PC-9 (cell line): ENCODE measurements at regions not wholly inside any gene's neighbourhood (a gene's known extent, or its start where the extent isn't known, plus 50 kb on each side); places are given as distances from the start of the nearest gene placed in this dataset.

Source experiments
- BruUV-seq: library from RNA; stranded (reverse); fragments of 400-500 nt; replicated peaks from 2 replicates; lab custom pipeline; 2021; lab: Mats Ljungman, UMichigan
- CTCF ChIA-PET: fragments of 300-600 bp; sonication (Branson Sonifier 250); formaldehyde crosslinking; loops from one replicate; lab custom pipeline; 2022; ENCODE audit warnings: antibody characterized with exemption; lab: Charles Lee
- POLR2A ChIA-PET: fragments of 300-600 bp; sonication (Branson Sonifier 250); formaldehyde crosslinking; loops from one replicate; lab custom pipeline; 2022; ENCODE audit warnings: antibody characterized with exemption; ENCODE audit not compliant: unreplicated experiment; lab: Charles Lee
- DNase-seq, 2 experiments: peaks; one replicate each; pipeline versions ENCODE4 v3.0.0 to v3.0.0-alpha.2; 2015 to 2022; ENCODE audit warnings: mixed read lengths in 1 of 2
- H2AFZ ChIP-seq: fragments of 200-600 bp; sonication (generic); 2 replicates; pipeline ENCODE4 v1.8.1; 2017; ENCODE audit warnings: antibody characterized with exemption
- H3F3A ChIP-seq: fragments of 200-600 bp; sonication (generic); 2 replicates; pipeline ENCODE4 v1.8.1; 2017; ENCODE audit warnings: antibody characterized with exemption, mild to moderate bottlenecking, low read depth; ENCODE audit not compliant: insufficient read depth
- H3K27ac ChIP-seq: fragments of 200-600 bp; sonication (generic); 2 replicates; pipeline ENCODE4 v1.6.1; 2016; ENCODE audit warnings: mixed run types
- H3K27me3 ChIP-seq: fragments of 200-600 bp; sonication (generic); 2 replicates; pipeline ENCODE4 v1.6.1; 2016; ENCODE audit warnings: low read depth, mixed run types; ENCODE audit not compliant: insufficient read depth
- H3K36me3 ChIP-seq: fragments of 200-600 bp; sonication (generic); 2 replicates; pipeline ENCODE4 v1.6.1; 2016; ENCODE audit warnings: low read depth, mixed run types
- H3K4me1 ChIP-seq: fragments of 200-600 bp; sonication (generic); replicated peaks from 2 replicates; pipeline ENCODE4 v1.6.1; 2016; ENCODE audit warnings: mixed run types; ENCODE audit not compliant: insufficient read depth
- H3K4me2 ChIP-seq: fragments of 200-600 bp; sonication (generic); 2 replicates; pipeline ENCODE4 v1.6.1; 2017; ENCODE audit warnings: mixed run types
- H3K4me3 ChIP-seq: fragments of 200-600 bp; sonication (generic); 2 replicates; pipeline ENCODE4 v1.6.1; 2016; ENCODE audit warnings: mixed run types
- H3K79me2 ChIP-seq: fragments of 200-600 bp; sonication (generic); 2 replicates; pipeline ENCODE4 v1.6.1; 2017; ENCODE audit warnings: low read depth, mixed run types
- H3K9me2 ChIP-seq: fragments of 200-600 bp; sonication (generic); 2 replicates; pipeline ENCODE4 v1.8.1; 2017; ENCODE audit warnings: mild to moderate bottlenecking; ENCODE audit not compliant: insufficient read depth
- H3K9me3 ChIP-seq: fragments of 200-600 bp; sonication (generic); 2 replicates; pipeline ENCODE4 v1.8.1; 2016; ENCODE audit warnings: low read depth; ENCODE audit not compliant: insufficient read depth
- H4K20me1 ChIP-seq: fragments of 200-600 bp; sonication (generic); 2 replicates; pipeline ENCODE4 v1.8.1; 2017; ENCODE audit not compliant: insufficient read depth
- EZH2 ChIP-seq: fragments of 200-600 bp; sonication (generic); IDR thresholded peaks from 2 replicates; pipeline ENCODE4 v1.8.0; 2017; ENCODE audit warnings: antibody characterized with exemption, low read depth
- intact Hi-C: fragments of 100-400 bp; cut with micrococcal nuclease; formaldehyde crosslinking; loops from one replicate; pipeline ENCODE4 v1.10.0; 2022; ENCODE audit not compliant: unreplicated experiment
- TF ChIP-seq, protein P1 (sequence below): fragments of 200-600 bp; sonication (generic); conservative IDR thresholded peaks from 2 replicates; pipeline ENCODE4 v1.6.1; 2017; ENCODE audit warnings: mixed run types, antibody characterized with exemption, mild to moderate bottlenecking, moderate library complexity

DNA sequence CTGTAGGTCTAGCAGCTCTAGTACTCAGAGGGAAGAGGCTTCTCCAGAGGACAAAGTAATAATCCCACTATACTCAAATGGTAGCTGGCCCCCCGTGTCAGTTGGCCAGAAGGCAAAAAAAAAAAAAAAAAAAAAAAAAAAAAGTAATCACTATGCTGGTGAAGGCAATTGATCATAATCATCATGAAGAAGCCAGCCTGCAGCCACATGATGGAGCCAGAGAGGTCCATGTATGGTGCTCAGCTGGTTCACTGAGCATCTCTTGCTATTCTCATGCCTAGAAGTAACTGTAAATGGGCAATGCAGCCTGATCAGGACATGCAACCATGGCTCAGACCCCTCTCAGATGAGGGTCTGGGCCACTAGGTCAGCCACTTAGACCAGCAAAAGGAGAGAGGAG lies 378.8 kb downstream of the MED13L start:
- CTCF ChIA-PET, result no interaction called here
- DNase-seq, result no peak

DNA sequence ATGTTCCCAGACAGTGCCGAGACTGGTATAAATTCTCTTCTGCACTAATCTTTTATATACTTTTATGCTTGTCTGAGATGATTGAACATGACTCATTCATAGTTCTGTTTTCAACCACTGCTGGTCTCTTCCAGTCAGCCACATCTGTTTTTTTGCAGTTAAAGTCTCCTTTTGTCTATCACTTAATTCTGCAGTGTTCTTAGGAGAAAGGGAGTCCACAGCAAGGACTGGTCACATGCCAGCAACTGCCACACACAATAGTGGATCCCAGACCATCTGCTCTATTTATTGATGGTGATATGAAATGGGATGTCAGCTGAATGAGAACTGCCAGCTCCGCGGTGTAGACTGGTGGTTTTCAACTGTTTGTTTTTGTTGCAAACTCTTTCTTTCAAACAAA lies 379.8 kb downstream of the MED13L start:
- DNase-seq, result no peak
- BruUV-seq, result no TSS peak
- POLR2A ChIA-PET, result no interaction called here
- CTCF ChIA-PET, result no interaction called here
- no peak overlapping the region for H3K27ac ChIP-seq
- H2AFZ ChIP-seq, result no peak overlapping the region
- no peaks in the 10 kb centered on the region for H3K9me2 ChIP-seq
- peaks cover 78% of the 10 kb centered on the region for H3K27me3 ChIP-seq
- no peaks in the 10 kb centered on the region for H3K79me2 ChIP-seq
- intact Hi-C loops, result no loop called here
- H3K36me3 ChIP-seq, result no peaks in the 10 kb centered on the region
- H3K9me3 ChIP-seq, result no peaks in the 10 kb centered on the region
- TF ChIP-seq, protein P1, sequence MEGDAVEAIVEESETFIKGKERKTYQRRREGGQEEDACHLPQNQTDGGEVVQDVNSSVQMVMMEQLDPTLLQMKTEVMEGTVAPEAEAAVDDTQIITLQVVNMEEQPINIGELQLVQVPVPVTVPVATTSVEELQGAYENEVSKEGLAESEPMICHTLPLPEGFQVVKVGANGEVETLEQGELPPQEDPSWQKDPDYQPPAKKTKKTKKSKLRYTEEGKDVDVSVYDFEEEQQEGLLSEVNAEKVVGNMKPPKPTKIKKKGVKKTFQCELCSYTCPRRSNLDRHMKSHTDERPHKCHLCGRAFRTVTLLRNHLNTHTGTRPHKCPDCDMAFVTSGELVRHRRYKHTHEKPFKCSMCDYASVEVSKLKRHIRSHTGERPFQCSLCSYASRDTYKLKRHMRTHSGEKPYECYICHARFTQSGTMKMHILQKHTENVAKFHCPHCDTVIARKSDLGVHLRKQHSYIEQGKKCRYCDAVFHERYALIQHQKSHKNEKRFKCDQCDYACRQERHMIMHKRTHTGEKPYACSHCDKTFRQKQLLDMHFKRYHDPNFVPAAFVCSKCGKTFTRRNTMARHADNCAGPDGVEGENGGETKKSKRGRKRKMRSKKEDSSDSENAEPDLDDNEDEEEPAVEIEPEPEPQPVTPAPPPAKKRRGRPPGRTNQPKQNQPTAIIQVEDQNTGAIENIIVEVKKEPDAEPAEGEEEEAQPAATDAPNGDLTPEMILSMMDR, result no peak
- no peak for TF ChIP-seq EZH2
- no peaks in the 10 kb centered on the region; the same call in 1 of the 2 replicates for H4K20me1 ChIP-seq
- H3K4me3 ChIP-seq, result no peak overlapping the region
- no peaks in the 10 kb centered on the region for H3K4me1 ChIP-seq
- H3F3A ChIP-seq, result no peaks in the 10 kb centered on the region
- H3K4me2 ChIP-seq, result no peak overlapping the region

More for the DNA sequence above, 378.8 kb downstream of the MED13L start:
- no peaks in the 10 kb centered on the region for H3K79me2 ChIP-seq
- H3K9me2 ChIP-seq, result no peaks in the 10 kb centered on the region
- H2AFZ ChIP-seq, result no peak overlapping the region
- no peaks in the 10 kb centered on the region for H3K4me1 ChIP-seq
- no TSS peak for BruUV-seq
- H3K36me3 ChIP-seq, result no peaks in the 10 kb centered on the region
- no peaks in the 10 kb centered on the region for H3K9me3 ChIP-seq
- TF ChIP-seq EZH2, result no peak
- TF ChIP-seq, protein P1, result no peak
- H3K27ac ChIP-seq, result no peak overlapping the region
- H3K4me3 ChIP-seq, result no peak overlapping the region
- H3K4me2 ChIP-seq, result no peak overlapping the region
- H3K27me3 ChIP-seq, result peaks cover 77% of the 10 kb centered on the region
- H3F3A ChIP-seq, result no peaks in the 10 kb centered on the region
- no peaks in the 10 kb centered on the region; the same call in 1 of the 2 replicates for H4K20me1 ChIP-seq
- POLR2A ChIA-PET, result no interaction called here
- intact Hi-C loops, result no loop called here

DNA sequence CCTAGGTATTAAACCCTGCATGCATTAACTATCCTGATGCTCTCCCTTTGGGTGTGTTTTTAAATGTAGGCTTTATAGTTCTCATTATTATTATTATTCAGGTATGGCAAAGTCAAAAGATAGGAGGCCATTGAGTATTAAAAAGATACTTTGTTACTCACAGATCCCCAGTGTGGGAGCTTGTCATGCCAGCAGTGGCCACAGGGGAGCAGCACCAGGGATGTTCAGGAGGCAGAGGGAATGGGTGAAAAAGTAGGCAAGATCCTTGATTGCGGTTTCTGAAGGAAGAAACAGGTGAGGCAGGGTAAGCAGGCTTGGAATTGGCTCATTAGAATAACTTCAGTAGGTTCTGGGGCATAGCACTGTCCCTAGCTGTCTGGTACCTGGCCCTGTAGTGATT lies 382.2 kb downstream of the MED13L start:
- BruUV-seq, result no TSS peak
- ChIA-PET POLR2A (no interaction called here), CTCF (no interaction called here)
- Histone ChIP-seq H3K27me3 (peaks cover 53% of the 10 kb centered on the region), H3K4me1 (no peaks in the 10 kb centered on the region), H3K9me2 (no peaks in the 10 kb centered on the region; the same call in 1 of the 2 replicates), H2AFZ (no peak overlapping the region), H3K4me2 (no peak overlapping the region), H3F3A (no peaks in the 10 kb centered on the region), H3K79me2 (no peaks in the 10 kb centered on the region), H4K20me1 (no peaks in the 10 kb centered on the region; the same call in 1 of the 2 replicates), H3K9me3 (no peaks in the 10 kb centered on the region), H3K4me3 (no peak overlapping the region), H3K27ac (no peak overlapping the region), H3K36me3 (no peaks in the 10 kb centered on the region)
- no peak for DNase-seq
- intact Hi-C loops, result no loop called here
- TF ChIP-seq, protein P1, result peak; percentile 60
- no peak for TF ChIP-seq EZH2
